ENCODE measurements at regions not wholly inside any gene's neighbourhood (a gene's known extent, or its start where the extent isn't known, plus 50 kb on each side); places are given as distances from the start of the nearest gene placed in this dataset.

GRCh38 chr13:103510007-103510535 is 443.9 kb upstream of the SLC10A2 start:
- no peak overlapping the region for H3K27ac ChIP-seq
- H3K4me2 ChIP-seq, result no peak overlapping the region
- no peaks in the 10 kb centered on the region for H3K9me3 ChIP-seq (ENCODE audit: low read depth)
- H3K4me1 ChIP-seq (ENCODE audit: insufficient read depth), result no peaks in the 10 kb centered on the region
- DNase-seq (ENCODE audit: low spot score), result no peak
- H3K36me3 ChIP-seq (replicated peaks; ENCODE audit: insufficient read depth, low read depth), result no peaks in the 10 kb centered on the region
- H3K79me2 ChIP-seq, result no peaks in the 10 kb centered on the region
- H3K4me3 ChIP-seq, result no peak overlapping the region
- H3K27me3 ChIP-seq, result no peaks in the 10 kb centered on the region
- TF ChIP-seq CTCF (IDR thresholded peaks at IDR 0.05; ENCODE audit: poor library complexity), result no peak
- TF ChIP-seq EZH2 (IDR thresholded peaks at IDR 0.05; ENCODE audit: borderline replicate concordance), result no peak
- TF ChIP-seq EZH2phosphoT487 (IDR thresholded peaks at IDR 0.05; ENCODE audit: low read depth, severe bottlenecking, unreplicated experiment), result no peak
- H4K20me1 ChIP-seq (ENCODE audit: insufficient read depth, poor library complexity, severe bottlenecking), result no peaks in the 10 kb centered on the region
- no peaks in the 10 kb centered on the region for H3K9me2 ChIP-seq (replicated peaks; ENCODE audit: insufficient read depth)
- 83% methylated on average over 13 of the region's 13 CpGs for WGBS (ENCODE audit: low lambda C conversion rate, missing lambda C conversion rate)
- H2AFZ ChIP-seq, result no peak overlapping the region

- 56% methylated on average over 1 of the region's 1 CpG for WGBS (ENCODE audit: low lambda C conversion rate, missing lambda C conversion rate)
- Histone ChIP-seq H3K4me1 (ENCODE audit: insufficient read depth) (peaks cover 6% of the 10 kb centered on the region), H3K9me3 (ENCODE audit: low read depth) (no peaks in the 10 kb centered on the region)
These were observed 431.2 kb upstream of the SLC10A2 start for GRCh38 chr13:103497404-103497803.

GRCh38 chr13:103487841-103488240 is 421.6 kb upstream of the SLC10A2 start:
- no peaks in the 10 kb centered on the region for H3K27me3 ChIP-seq
- no peak for TF ChIP-seq EZH2 (IDR thresholded peaks at IDR 0.05; ENCODE audit: borderline replicate concordance)
- no peak for TF ChIP-seq EZH2phosphoT487 (IDR thresholded peaks at IDR 0.05; ENCODE audit: low read depth, severe bottlenecking, unreplicated experiment)
- no peak for TF ChIP-seq CTCF (IDR thresholded peaks at IDR 0.05; ENCODE audit: poor library complexity)
- H3K9me3 ChIP-seq (ENCODE audit: low read depth), result no peaks in the 10 kb centered on the region
- no peak for DNase-seq (ENCODE audit: low spot score)
- H2AFZ ChIP-seq, result no peak overlapping the region
- H3K4me1 ChIP-seq (ENCODE audit: insufficient read depth), result no peaks in the 10 kb centered on the region
- H3K27ac ChIP-seq, result no peak overlapping the region
- H3K36me3 ChIP-seq (replicated peaks; ENCODE audit: insufficient read depth, low read depth), result no peaks in the 10 kb centered on the region
- H4K20me1 ChIP-seq (ENCODE audit: insufficient read depth, poor library complexity, severe bottlenecking), result no peaks in the 10 kb centered on the region
- H3K4me3 ChIP-seq, result no peak overlapping the region
- no peak overlapping the region for H3K4me2 ChIP-seq
- WGBS (ENCODE audit: low lambda C conversion rate, missing lambda C conversion rate), result 79% methylated on average over 2 of the region's 2 CpGs
- no peaks in the 10 kb centered on the region for H3K9me2 ChIP-seq (replicated peaks; ENCODE audit: insufficient read depth)
- no peaks in the 10 kb centered on the region for H3K79me2 ChIP-seq

More at GRCh38 chr13:103497404-103497803, 431.2 kb upstream of the SLC10A2 start:
- Histone ChIP-seq H4K20me1 (ENCODE audit: insufficient read depth, poor library complexity, severe bottlenecking) (no peaks in the 10 kb centered on the region), H3K79me2 (no peaks in the 10 kb centered on the region), H2AFZ (no peak overlapping the region), H3K9me2 (replicated peaks; ENCODE audit: insufficient read depth) (no peaks in the 10 kb centered on the region), H3K4me2 (no peak overlapping the region), H3K27ac (no peak overlapping the region), H3K4me3 (no peak overlapping the region), H3K36me3 (replicated peaks; ENCODE audit: insufficient read depth, low read depth) (no peaks in the 10 kb centered on the region), H3K27me3 (no peaks in the 10 kb centered on the region)
- no peak for DNase-seq (ENCODE audit: low spot score)
- no peak for TF ChIP-seq EZH2 (IDR thresholded peaks at IDR 0.05; ENCODE audit: borderline replicate concordance)
- TF ChIP-seq CTCF (IDR thresholded peaks at IDR 0.05; ENCODE audit: poor library complexity), result no peak
- no peak for TF ChIP-seq EZH2phosphoT487 (IDR thresholded peaks at IDR 0.05; ENCODE audit: low read depth, severe bottlenecking, unreplicated experiment)

- no peak for TF ChIP-seq CTCF (IDR thresholded peaks at IDR 0.05; ENCODE audit: poor library complexity)
- no peak for TF ChIP-seq EZH2phosphoT487 (IDR thresholded peaks at IDR 0.05; ENCODE audit: low read depth, severe bottlenecking, unreplicated experiment)
- TF ChIP-seq EZH2 (IDR thresholded peaks at IDR 0.05; ENCODE audit: borderline replicate concordance), result no peak
- Histone ChIP-seq H3K27ac (no peak overlapping the region), H3K4me2 (no peak overlapping the region), H3K9me3 (ENCODE audit: low read depth) (no peaks in the 10 kb centered on the region), H3K4me1 (ENCODE audit: insufficient read depth) (no peaks in the 10 kb centered on the region), H3K79me2 (no peaks in the 10 kb centered on the region), H2AFZ (no peak overlapping the region), H4K20me1 (ENCODE audit: insufficient read depth, poor library complexity, severe bottlenecking) (no peaks in the 10 kb centered on the region), H3K36me3 (replicated peaks; ENCODE audit: insufficient read depth, low read depth) (no peaks in the 10 kb centered on the region), H3K27me3 (no peaks in the 10 kb centered on the region), H3K4me3 (no peak overlapping the region), H3K9me2 (replicated peaks; ENCODE audit: insufficient read depth) (no peaks in the 10 kb centered on the region)
- DNase-seq (ENCODE audit: low spot score), result no peak
- 94% methylated on average over 1 of the region's 1 CpG for WGBS (ENCODE audit: low lambda C conversion rate, missing lambda C conversion rate)
These were observed 406.9 kb upstream of the SLC10A2 start for GRCh38 chr13:103473081-103473480.

Data from hepatocyte (in vitro differentiated cells).